Activated T-cell treated with anti-CD3 and anti-CD28 coated beads, Interleukin-2, amount 50 U/mL, for 4 hours (primary cell): ENCODE measurements at regions not wholly inside any gene's neighbourhood (a gene's known extent, or its start where the extent isn't known, plus 50 kb on each side); places are given as distances from the start of the nearest gene placed in this dataset.

ENCODE experiments used
- ATAC-seq, 2 donors: fragments of 200-7000 bp; cut with Tn5 transposase; one replicate each; pipeline ENCODE4 v1.10.0; 2021
- DNase-seq: peaks from one replicate; pipeline ENCODE4 v3.0.0-alpha.2; 2020
- H3K27me3 Mint-ChIP-seq: one replicate; pipeline ENCODE4 v1.8.0; 2021; ENCODE audit warnings: low read depth, mixed read lengths
- H3K36me3 Mint-ChIP-seq: one replicate; pipeline ENCODE4 v1.8.0; 2022; ENCODE audit warnings: mixed read lengths; ENCODE audit not compliant: insufficient read depth
- H3K4me1 Mint-ChIP-seq: one replicate; pipeline ENCODE4 v1.8.0; 2021; ENCODE audit warnings: low read depth, mixed read lengths
- H3K4me3 Mint-ChIP-seq: one replicate; pipeline ENCODE4 v1.8.0; 2021; ENCODE audit warnings: mild to moderate bottlenecking, moderate library complexity, mixed read lengths
- H3K9me3 Mint-ChIP-seq: one replicate; pipeline ENCODE4 v1.8.0; 2021; ENCODE audit warnings: mixed read lengths

DNA sequence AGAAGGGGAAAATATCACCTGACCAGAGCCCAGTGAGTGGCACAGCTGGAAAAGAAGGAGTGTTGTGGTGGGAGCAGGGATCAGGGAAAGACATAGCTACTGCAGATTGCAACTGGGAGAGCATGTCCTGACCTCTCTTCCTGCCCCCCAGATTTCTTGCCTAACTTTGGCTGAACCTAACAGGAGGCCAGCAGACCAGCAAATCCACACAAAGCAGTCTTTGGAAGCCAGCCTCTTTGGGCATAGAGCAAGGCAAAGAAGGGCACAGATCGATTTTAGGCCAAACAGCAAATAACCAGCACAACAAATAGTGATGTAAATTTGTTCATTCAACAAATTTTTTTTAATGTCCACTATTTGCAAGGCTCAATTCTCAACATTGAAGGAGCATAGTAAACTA is 433.2 kb upstream of the GHITM start:
- H3K4me3 Mint-ChIP-seq: no peak overlapping the region
- H3K36me3 Mint-ChIP-seq: no peaks in the 10 kb centered on the region
- H3K4me1 Mint-ChIP-seq: no peaks in the 10 kb centered on the region
- H3K27me3 Mint-ChIP-seq: no peaks in the 10 kb centered on the region
- H3K9me3 Mint-ChIP-seq: no peaks in the 10 kb centered on the region
- DNase-seq: no peak
- no peak for ATAC-seq

DNA sequence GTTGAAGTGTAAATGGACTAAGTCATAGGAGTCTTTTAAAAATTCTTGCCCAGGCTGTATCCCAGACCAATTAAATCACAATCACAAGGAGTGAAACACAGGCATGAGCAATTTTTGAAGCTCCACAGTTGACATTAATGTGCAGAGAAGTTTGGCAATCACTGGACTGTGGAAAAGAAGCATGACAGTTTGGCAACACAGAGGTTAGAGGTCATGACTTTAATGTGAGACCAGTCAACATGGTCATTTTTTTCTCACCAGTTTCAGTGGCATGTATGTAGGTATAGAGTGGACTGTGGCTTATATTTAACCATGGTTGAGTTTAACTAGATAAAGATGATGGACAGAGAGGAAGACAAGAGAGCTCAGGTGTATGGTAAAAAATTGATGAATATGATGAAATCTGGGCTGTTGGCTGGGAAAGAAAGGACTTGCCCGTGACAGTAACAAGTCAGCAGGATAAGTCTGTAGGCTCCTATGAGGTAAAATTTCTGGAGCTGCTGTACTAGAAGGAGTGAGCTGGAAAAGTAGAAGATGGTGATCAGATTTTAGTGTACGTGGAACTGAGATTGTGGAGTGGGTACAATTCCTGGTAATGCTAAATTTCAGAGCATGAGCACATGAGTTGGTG is 432.2 kb upstream of the GHITM start:
- Mint-ChIP-seq H3K4me1 (no peaks in the 10 kb centered on the region), H3K27me3 (no peaks in the 10 kb centered on the region), H3K36me3 (no peaks in the 10 kb centered on the region), H3K4me3 (no peak overlapping the region), H3K9me3 (no peaks in the 10 kb centered on the region)
- no peak for DNase-seq
- ATAC-seq: no peak

DNA sequence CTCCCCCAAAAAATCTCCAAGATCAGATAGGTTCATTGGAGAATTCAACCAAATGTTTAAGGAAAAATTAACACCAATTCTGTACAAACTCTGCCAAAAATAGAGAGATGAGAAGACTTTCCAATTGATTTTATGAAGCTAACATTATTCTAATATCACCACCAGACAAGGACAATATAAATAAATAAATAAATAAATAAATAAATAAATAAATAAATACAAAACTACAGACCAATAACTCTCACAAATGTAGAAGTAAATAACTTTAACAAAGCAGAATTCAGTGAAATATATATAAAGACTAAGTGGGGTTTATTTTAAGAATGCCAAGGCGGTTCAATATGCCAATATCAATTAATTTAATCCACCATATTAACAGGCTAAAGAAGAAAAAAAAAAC is 425.9 kb upstream of the GHITM start:
- ATAC-seq (no peak), DNase-seq (no peak)
- Mint-ChIP-seq H3K9me3 (peaks cover 6% of the 10 kb centered on the region), H3K4me1 (no peaks in the 10 kb centered on the region), H3K27me3 (no peaks in the 10 kb centered on the region), H3K36me3 (no peaks in the 10 kb centered on the region), H3K4me3 (no peak overlapping the region)

DNA sequence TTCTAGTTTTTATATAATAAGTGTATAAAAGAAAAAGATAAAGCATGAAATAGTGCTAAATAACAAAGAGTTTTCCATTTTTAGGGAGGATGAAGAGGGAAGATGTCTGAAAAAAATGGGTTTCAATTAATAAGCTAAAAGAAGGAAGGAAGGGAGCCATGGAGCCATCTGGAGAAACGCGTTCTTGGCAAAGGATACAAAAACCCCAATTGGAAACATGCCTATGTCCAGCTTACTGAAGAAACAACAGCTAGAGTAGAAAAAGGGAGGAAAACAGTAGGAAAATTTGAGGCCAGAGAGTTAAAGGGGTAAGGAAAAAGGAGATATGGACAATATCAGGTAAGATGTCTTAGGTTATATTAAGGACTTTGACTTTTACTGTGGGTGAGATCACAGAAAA is 416.2 kb upstream of the GHITM start:
- Mint-ChIP-seq H3K9me3 (peaks cover 6% of the 10 kb centered on the region), H3K4me1 (no peaks in the 10 kb centered on the region), H3K36me3 (no peaks in the 10 kb centered on the region), H3K4me3 (no peak overlapping the region), H3K27me3 (no peaks in the 10 kb centered on the region)
- no peak for ATAC-seq
- no peak for DNase-seq

DNA sequence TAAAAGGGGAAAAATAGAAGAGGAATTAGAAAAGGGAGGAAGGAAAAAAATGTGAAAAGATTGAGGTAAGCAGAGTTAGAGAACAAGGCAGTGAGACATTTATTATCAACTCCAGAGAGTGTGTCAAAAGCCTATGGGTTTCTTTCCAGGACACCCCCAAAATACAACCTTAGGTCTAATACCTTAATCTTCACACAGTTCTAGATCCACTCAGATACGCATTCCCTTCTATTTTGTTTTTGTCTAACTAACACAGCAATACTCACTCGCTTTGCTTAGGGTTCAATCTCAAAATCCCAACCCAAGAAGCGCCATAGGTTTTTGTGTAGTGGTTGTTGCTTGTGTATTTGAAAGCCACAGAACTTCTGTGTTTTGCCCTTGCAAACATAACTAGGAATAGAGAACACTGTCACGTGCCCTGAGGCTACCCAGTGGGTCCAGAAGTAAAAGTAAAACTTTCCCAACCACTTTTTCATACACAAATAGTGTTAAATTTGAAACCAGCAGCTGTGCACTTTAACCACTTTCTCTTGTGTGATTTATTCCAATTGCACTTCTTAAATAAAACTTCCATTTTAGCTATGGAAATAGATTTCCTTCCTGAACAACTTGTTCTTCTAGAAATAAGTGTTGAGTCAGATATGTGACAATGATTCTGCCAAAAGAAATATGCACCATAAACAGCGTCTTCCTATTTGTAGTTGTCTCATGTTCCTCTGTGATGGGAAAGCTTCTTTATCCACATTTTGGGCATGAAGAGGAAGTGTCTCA is 414.7 kb upstream of the GHITM start:
- no peaks in the 10 kb centered on the region for H3K4me1 Mint-ChIP-seq
- ATAC-seq (no peak), DNase-seq (no peak)
- H3K9me3 Mint-ChIP-seq: peaks cover 6% of the 10 kb centered on the region
- H3K36me3 Mint-ChIP-seq: no peaks in the 10 kb centered on the region
- H3K4me3 Mint-ChIP-seq: no peak overlapping the region
- no peaks in the 10 kb centered on the region for H3K27me3 Mint-ChIP-seq

DNA sequence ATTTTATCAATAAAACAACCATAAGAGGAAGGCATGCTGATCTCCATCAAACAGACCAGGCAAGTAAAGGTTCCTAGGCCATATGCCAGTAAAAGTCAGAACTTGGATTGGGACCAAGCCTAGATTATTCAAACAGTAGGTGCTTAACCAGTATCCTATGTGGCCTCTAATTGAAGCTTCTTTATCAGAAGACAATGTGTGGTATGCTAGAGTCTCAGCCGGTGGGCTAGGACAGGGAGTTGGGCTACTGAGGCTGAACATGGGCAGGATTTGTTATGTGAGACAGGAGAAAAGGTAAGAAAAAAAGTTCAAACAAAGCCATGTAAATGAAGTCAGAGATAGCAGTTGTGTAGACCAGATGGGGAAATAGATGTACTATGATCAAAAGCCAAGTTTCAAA is 413.7 kb upstream of the GHITM start:
- no peak overlapping the region for H3K4me3 Mint-ChIP-seq
- H3K27me3 Mint-ChIP-seq: no peaks in the 10 kb centered on the region
- no peak for ATAC-seq
- no peaks in the 10 kb centered on the region for H3K4me1 Mint-ChIP-seq
- H3K36me3 Mint-ChIP-seq: no peaks in the 10 kb centered on the region
- H3K9me3 Mint-ChIP-seq: peaks cover 6% of the 10 kb centered on the region
- no peak for DNase-seq

DNA sequence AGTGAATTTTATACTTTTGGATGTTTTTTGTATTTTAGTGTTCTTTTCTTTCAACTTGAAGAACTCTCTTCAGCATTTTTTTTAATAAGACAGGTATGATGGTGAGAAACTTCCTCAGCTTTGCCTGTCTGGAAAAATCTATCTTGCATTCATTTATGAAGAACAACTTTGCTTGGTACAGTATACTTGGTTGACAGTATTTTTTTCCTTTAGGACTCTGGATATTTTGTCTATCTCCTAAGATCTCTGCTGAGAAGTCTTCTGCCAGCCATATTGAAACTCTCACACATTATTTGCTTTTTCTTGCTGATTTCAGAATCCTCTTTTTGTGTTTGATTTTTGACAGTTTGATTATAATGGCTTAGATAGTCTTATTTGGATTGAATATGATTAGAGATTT is 405.0 kb upstream of the GHITM start:
- Mint-ChIP-seq H3K4me1 (no peaks in the 10 kb centered on the region), H3K36me3 (no peaks in the 10 kb centered on the region), H3K27me3 (no peaks in the 10 kb centered on the region), H3K9me3 (peaks cover 25% of the 10 kb centered on the region), H3K4me3 (no peak overlapping the region)
- DNase-seq (no peak), ATAC-seq (no peak)

DNA sequence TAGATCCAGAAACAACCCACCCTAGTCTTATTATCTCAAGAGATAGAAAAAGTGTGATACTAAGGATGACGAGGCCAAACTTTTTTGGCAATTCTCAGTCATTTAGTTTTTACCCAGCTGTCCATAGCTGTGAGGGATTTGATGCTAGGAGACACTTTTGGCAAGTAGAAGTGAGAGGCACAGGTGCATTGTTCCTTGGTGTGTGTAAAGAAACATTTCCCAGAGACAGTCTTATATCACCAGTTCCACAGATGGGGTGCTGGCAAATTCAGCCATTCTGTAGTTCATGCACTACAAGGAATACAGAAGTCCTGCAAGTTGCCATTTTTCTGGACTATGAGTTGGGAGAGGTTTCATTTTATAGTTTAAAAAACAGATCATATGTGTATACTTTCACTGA is 403.3 kb upstream of the GHITM start:
- no peaks in the 10 kb centered on the region for H3K27me3 Mint-ChIP-seq
- ATAC-seq (no peak), DNase-seq (no peak)
- no peak overlapping the region for H3K4me3 Mint-ChIP-seq
- peaks cover 28% of the 10 kb centered on the region for H3K9me3 Mint-ChIP-seq
- no peaks in the 10 kb centered on the region for H3K4me1 Mint-ChIP-seq
- no peaks in the 10 kb centered on the region for H3K36me3 Mint-ChIP-seq

DNA sequence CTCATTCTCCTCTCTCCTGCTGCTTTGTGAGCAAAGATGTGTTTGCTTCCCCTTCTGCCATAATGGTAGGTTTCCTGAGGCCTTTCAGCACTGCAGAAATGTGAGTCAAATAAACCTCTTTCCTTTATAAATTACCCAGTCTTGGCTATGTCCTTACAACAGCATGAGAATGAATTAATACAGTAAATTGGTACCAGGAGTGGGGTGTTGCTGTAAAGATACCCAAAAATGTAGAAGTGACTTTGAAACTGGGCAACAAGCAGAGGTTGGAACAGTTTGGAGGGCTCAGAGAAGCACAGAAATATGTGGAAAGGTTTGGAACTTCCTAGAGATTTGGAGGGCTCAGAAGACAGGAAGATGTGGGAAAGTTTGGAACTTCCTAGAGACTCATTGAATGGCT is 388.7 kb upstream of the GHITM start:
- H3K9me3 Mint-ChIP-seq: peaks cover 38% of the 10 kb centered on the region
- no peaks in the 10 kb centered on the region for H3K27me3 Mint-ChIP-seq
- no peaks in the 10 kb centered on the region for H3K4me1 Mint-ChIP-seq
- DNase-seq: no peak
- no peak overlapping the region for H3K4me3 Mint-ChIP-seq
- ATAC-seq: no peak
- no peaks in the 10 kb centered on the region for H3K36me3 Mint-ChIP-seq

DNA sequence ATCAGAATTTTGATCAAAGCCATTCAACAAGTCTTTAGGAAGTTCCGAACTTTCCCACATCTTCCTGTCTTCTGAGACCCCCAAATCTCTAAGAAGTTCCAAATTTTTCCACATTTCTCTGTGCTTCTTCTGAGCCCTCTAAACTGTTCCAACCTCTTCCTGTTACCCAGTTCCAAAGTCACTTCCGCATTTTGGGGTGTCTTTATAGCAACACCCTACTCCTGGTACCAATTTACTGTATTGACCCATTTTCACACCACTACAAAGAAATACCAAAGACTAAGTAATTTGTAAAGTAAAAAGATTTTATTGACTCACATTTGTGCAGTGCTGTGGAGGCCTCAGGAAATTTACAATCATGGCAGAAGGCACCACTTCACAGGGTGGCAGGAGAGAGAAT is 385.8 kb upstream of the GHITM start:
- Mint-ChIP-seq H3K4me1 (no peaks in the 10 kb centered on the region), H3K9me3 (peaks cover 38% of the 10 kb centered on the region), H3K36me3 (no peaks in the 10 kb centered on the region), H3K27me3 (no peaks in the 10 kb centered on the region), H3K4me3 (no peak overlapping the region)
- no peak for ATAC-seq
- DNase-seq: no peak

DNA sequence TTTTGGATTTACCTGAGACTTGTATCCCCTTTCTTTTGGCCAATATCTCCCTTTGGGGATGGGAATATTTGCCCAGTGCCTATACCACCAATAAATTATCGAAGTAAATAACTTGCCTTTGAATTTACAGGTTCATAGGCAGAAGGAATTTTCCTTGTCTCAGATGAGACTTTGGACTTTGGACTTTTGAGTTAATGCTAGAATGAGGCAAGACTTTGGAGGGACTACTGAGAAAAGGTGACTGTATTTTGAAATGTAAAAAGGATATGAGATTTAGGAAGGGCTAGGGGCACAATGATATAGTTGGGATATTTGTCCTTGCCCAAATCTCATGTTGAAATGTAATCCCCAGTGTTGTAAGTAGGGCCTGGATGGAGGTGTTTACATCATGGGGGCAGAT is 384.5 kb upstream of the GHITM start:
- Mint-ChIP-seq H3K9me3 (peaks cover 30% of the 10 kb centered on the region), H3K27me3 (no peaks in the 10 kb centered on the region), H3K4me1 (no peaks in the 10 kb centered on the region), H3K4me3 (no peak overlapping the region), H3K36me3 (no peaks in the 10 kb centered on the region)
- ATAC-seq: no peak
- DNase-seq: no peak

DNA sequence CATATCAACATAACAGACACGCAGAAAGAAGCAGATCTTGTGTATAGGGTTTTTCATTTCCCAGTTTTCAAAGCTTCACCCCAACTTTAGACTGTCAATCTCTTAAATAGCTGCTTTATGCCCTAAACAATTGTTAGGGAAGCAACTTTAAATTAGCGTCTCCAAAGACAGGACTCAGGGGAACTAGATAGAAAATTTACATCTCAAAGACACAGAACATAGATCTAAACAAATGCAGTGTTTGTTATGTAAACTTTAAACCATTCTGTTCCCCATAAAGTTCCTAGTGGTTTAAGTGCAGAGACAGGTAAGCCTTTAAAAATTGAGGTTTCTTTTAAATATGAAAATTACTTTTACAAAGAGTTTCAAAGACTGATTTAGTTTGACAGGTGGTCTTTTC is 379.2 kb upstream of the GHITM start:
- Mint-ChIP-seq H3K4me1 (no peaks in the 10 kb centered on the region), H3K36me3 (no peaks in the 10 kb centered on the region), H3K9me3 (peaks cover 7% of the 10 kb centered on the region), H3K27me3 (no peaks in the 10 kb centered on the region), H3K4me3 (no peak overlapping the region)
- ATAC-seq (no peak), DNase-seq (no peak)

DNA sequence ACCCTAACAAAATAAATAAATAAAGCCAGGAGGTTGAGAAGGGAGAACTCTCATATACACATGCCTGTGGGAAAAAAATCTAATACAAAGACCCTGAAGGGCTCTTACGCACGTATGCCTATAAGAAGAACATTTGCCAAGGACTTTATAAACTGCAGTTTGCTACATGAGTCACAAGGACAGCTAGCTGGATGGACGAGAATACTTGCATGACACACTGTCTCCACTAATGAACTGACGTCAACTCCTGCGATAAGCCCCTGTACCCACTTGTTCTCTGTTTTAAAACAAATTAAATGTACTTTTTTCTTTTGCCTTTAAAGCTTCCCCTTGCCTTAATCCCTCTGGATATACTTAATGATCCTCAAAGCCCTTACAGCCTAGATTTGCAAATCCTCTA is 374.6 kb upstream of the GHITM start:
- H3K4me3 Mint-ChIP-seq: no peak overlapping the region
- H3K27me3 Mint-ChIP-seq: no peaks in the 10 kb centered on the region
- no peaks in the 10 kb centered on the region for H3K9me3 Mint-ChIP-seq
- DNase-seq (no peak), ATAC-seq (no peak)
- no peaks in the 10 kb centered on the region for H3K36me3 Mint-ChIP-seq
- H3K4me1 Mint-ChIP-seq: no peaks in the 10 kb centered on the region

DNA sequence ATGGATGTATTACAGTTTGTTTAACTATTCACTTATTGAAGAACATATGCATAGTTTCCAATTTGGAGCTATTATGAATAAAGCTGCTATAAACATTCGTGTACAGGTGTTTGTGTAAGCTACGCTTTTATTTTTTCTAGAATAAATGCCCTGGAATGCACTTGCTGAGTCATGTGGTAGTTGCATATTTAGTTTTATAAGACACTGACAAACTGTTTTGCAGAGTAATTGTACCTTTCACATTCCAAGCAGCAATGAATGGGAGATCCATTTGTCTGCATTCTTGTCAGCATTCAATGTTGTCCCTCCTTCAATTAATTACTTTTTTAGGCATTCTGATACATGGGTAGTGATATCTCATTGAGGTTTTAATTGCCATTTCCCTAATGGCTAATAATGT is 373.6 kb upstream of the GHITM start:
- no peaks in the 10 kb centered on the region for H3K4me1 Mint-ChIP-seq
- no peak for DNase-seq
- no peak for ATAC-seq
- no peaks in the 10 kb centered on the region for H3K27me3 Mint-ChIP-seq
- no peak overlapping the region for H3K4me3 Mint-ChIP-seq
- no peaks in the 10 kb centered on the region for H3K9me3 Mint-ChIP-seq
- no peaks in the 10 kb centered on the region for H3K36me3 Mint-ChIP-seq

DNA sequence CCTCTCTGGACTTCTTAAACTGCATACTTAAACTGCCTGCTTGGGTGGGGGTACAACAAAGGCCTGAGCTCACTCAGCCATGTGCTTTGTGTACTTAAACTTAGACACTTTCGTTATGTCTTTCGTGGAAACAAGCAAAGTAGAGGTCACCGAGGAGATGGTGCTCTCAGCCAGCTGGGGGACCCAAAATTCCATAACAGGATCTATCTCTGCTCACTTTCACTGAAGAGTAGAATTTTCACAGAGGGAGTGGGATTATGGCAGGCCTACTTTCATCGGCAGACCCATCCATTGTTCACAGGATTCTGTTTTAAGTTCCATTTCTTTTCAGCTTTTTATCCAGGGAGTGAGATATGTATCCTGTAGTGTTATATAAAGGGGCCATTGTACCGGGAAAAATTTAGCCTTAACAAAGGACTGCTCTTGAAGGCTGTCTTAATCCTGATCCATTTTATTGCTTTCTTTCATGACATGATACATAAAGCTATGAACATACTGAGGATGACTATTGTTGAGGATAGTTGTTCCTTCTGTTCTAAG is 370.0 kb upstream of the GHITM start:
- no peak for DNase-seq
- Mint-ChIP-seq H3K36me3 (no peaks in the 10 kb centered on the region), H3K4me1 (no peaks in the 10 kb centered on the region)

More for the DNA sequence above, 370.0 kb upstream of the GHITM start:
- Mint-ChIP-seq H3K27me3 (no peaks in the 10 kb centered on the region), H3K9me3 (peaks cover 3% of the 10 kb centered on the region), H3K4me3 (no peak overlapping the region)
- no peak for ATAC-seq
